ENCODE measurements at regions not wholly inside any gene's neighbourhood (a gene's known extent, or its start where the extent isn't known, plus 50 kb on each side); places are given as distances from the start of the nearest gene placed in this dataset.

DNA sequence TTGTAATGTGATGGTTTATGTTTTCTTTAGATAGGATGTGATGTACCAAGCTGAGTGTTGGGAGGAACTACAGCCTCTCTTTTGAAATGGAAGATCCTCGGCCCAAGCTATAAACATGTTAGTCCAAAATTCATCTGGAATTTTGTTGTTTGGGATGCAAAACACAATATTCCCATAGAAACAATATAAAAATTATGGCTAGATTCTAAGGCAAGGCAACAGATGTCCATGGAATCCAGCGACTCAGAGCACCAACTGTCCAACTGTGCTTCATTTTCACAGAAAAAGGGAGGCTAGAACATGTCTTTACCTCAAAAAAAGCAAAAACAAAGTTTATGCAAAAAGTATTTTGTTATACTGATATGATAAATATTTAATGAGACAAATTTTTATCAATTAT, 52.4 kb upstream of the ATP8B1 start:
- TF ChIP-seq POLR2A (IDR thresholded peaks at IDR 0.05; ENCODE audit: low read depth, low read length) (no peak), POLR2AphosphoS5 (IDR thresholded peaks at IDR 0.05; ENCODE audit: low read depth, low read length) (no peak), SPI1 (IDR thresholded peaks at IDR 0.05; ENCODE audit: low read depth, low read length) (no peak)
